ENCODE measurements at regions not wholly inside any gene's neighbourhood (a gene's known extent, or its start where the extent isn't known, plus 50 kb on each side); places are given as distances from the start of the nearest gene placed in this dataset.

- TF ChIP-seq CTCF (IDR thresholded peaks at IDR 0.05), result no peak
- no peak for TF ChIP-seq POLR2A (IDR thresholded peaks at IDR 0.05)
Measured at GRCh38 chr1:164361927-164362326, 197.1 kb upstream of the PBX1 start.
